Spleen (tissue), 7 donors: ENCODE measurements at regions not wholly inside any gene's neighbourhood (a gene's known extent, or its start where the extent isn't known, plus 50 kb on each side); places are given as distances from the start of the nearest gene placed in this dataset.

Experiments used
- CTCF ChIP-seq, 11 experiments: fragments of 200-600 bp in 7 of 11; fragments of 450-650 bp in 4 of 11; sonication (generic) in 4 of 11; IDR thresholded peaks in 8 of 11; conservative IDR thresholded peaks in 3 of 11; 1 replicate in 7 of 11; 2 replicates in 4 of 11; pipeline versions ENCODE4 v1.4.0 to v1.8.0; 2016 to 2021; ENCODE audit warnings: antibody characterized with exemption in 11 of 11, inconsistent platforms in 4 of 11, mild to moderate bottlenecking in 1 of 11
- POLR2A ChIP-seq, 3 donors: fragments of 450-650 bp; IDR thresholded peaks; one replicate each; pipeline ENCODE4 v1.5.1; 2017; ENCODE audit warnings: antibody characterized with exemption in 3 of 3, mild to moderate bottlenecking in 1 of 3
- POLR2AphosphoS5 ChIP-seq, 3 donors: sonication (generic); formaldehyde crosslinking; IDR thresholded peaks; one replicate each; pipeline ENCODE4 v1.5.1; 2017; ENCODE audit warnings: antibody characterized with exemption in 3 of 3
- donor health status: DM: no; HTN: no; CAD: no; lungs with moderate emphysema.
- donor health status: DM: no; HTN: no; CAD: no.
- donor health status: DM: no; HTN: no; CAD: no.

- no peak for TF ChIP-seq CTCF (IDR thresholded peaks at IDR 0.05 in 8 of 11, conservative IDR thresholded peaks at IDR 0.05 in 3 of 11)
- TF ChIP-seq POLR2AphosphoS5 (IDR thresholded peaks at IDR 0.05), result no peak
- no peak for TF ChIP-seq POLR2A (IDR thresholded peaks at IDR 0.05)
Measured at GRCh38 chr18:29982218-29982617, 1060.3 kb downstream of the DSC3 start.
